Right lung (tissue), 2 donors: ENCODE measurements at regions not wholly inside any gene's neighbourhood (a gene's known extent, or its start where the extent isn't known, plus 50 kb on each side); places are given as distances from the start of the nearest gene placed in this dataset.
A peak's percentile ranks its signal among the peaks of the same experiment; 100 is the strongest.

ENCODE experiments used
- DNase-seq, 2 donors: peaks; one replicate each; pipeline ENCODE4 v3.0.0-alpha.2; 2013

GRCh38 chr6:87851674-87852299 is 149.8 kb upstream of the AKIRIN2 start:
- peak; percentile 75 to 83 for DNase-seq

- DNase-seq = peak in 1 of 2 donors; percentile 22
Measured at GRCh38 chr6:87848616-87849015, 146.6 kb upstream of the AKIRIN2 start.

- no peak for DNase-seq
Measured at GRCh38 chr6:87847830-87848210, 145.8 kb upstream of the AKIRIN2 start.

GRCh38 chr6:87847135-87847829 is 145.2 kb upstream of the AKIRIN2 start:
- DNase-seq = no peak

GRCh38 chr6:87846434-87846833 is 144.4 kb upstream of the AKIRIN2 start:
- no peak for DNase-seq

GRCh38 chr6:87840324-87840723 is 138.3 kb upstream of the AKIRIN2 start:
- DNase-seq = no peak

GRCh38 chr6:87837876-87838275 is 135.8 kb upstream of the AKIRIN2 start:
- no peak for DNase-seq

GRCh38 chr6:87837444-87837843 is 135.4 kb upstream of the AKIRIN2 start:
- DNase-seq = no peak

- DNase-seq = peak; percentile 18 to 27
Measured at GRCh38 chr6:87832025-87832825, 130.2 kb upstream of the AKIRIN2 start.

- DNase-seq = no peak
Measured at GRCh38 chr6:87830907-87831306, 128.9 kb upstream of the AKIRIN2 start.

- DNase-seq = no peak
Measured at GRCh38 chr6:87829622-87830121, 127.6 kb upstream of the AKIRIN2 start.

- DNase-seq = no peak
Measured at GRCh38 chr6:87828044-87828443, 126.0 kb upstream of the AKIRIN2 start.

GRCh38 chr6:87827346-87827745 is 125.3 kb upstream of the AKIRIN2 start:
- DNase-seq = peak; percentile 71 to 81

- DNase-seq = peak; percentile 77 to 81
Measured at GRCh38 chr6:87826424-87826823, 124.4 kb upstream of the AKIRIN2 start.

- peak; percentile 28 to 43 for DNase-seq
Measured at GRCh38 chr6:87825821-87826221, 123.8 kb upstream of the AKIRIN2 start.

GRCh38 chr6:87824958-87825491 is 123.0 kb upstream of the AKIRIN2 start:
- DNase-seq = peak; percentile 15 to 20

- DNase-seq = peak in 1 of 2 donors; percentile 8
Measured at GRCh38 chr6:87822011-87822410, 120.0 kb upstream of the AKIRIN2 start.

GRCh38 chr6:87820343-87820984 is 118.4 kb upstream of the AKIRIN2 start:
- DNase-seq = no peak

- no peak for DNase-seq
Measured at GRCh38 chr6:87817183-87817582, 115.2 kb upstream of the AKIRIN2 start.

- no peak for DNase-seq
Measured at GRCh38 chr6:87815449-87815848, 113.4 kb upstream of the AKIRIN2 start.

GRCh38 chr6:87808005-87808757 is 106.1 kb upstream of the AKIRIN2 start:
- DNase-seq = no peak
